Left lung (tissue), 4 donors: ENCODE measurements at regions not wholly inside any gene's neighbourhood (a gene's known extent, or its start where the extent isn't known, plus 50 kb on each side); places are given as distances from the start of the nearest gene placed in this dataset.

Experiments used
- ATAC-seq: fragments of 200-7000 bp; cut with Tn5 transposase; one replicate; pipeline ENCODE4 v1.9.1; 2020; ENCODE audit warnings: moderate library complexity
- DNase-seq, 4 donors: peaks; one replicate each; pipeline ENCODE4 v3.0.0-alpha.2; 2013 to 2020
- H3K27ac ChIP-seq, 2 donors: fragments of 200-600 bp; sonication (generic) in 1 of 2; one replicate each; pipeline versions ENCODE4 v1.5.0 to v1.8.0; 2020 to 2021
- H3K27me3 ChIP-seq, 2 donors: fragments of 200-600 bp; sonication (generic) in 1 of 2; one replicate each; pipeline versions ENCODE4 v1.5.0 to v1.8.0; 2020 to 2021
- H3K36me3 ChIP-seq, 2 donors: fragments of 200-600 bp; sonication (generic) in 1 of 2; one replicate each; pipeline versions ENCODE4 v1.5.0 to v1.8.0; 2020 to 2021
- H3K4me1 ChIP-seq, 2 donors: fragments of 200-600 bp; one replicate each; pipeline ENCODE4 v1.8.0; 2021
- H3K4me3 ChIP-seq, 2 donors: fragments of 200-600 bp; sonication (generic) in 1 of 2; one replicate each; pipeline versions ENCODE4 v1.5.0 to v1.8.0; 2020 to 2021; ENCODE audit warnings: mild to moderate bottlenecking in 1 of 2
- H3K9me3 ChIP-seq, 2 donors: fragments of 200-600 bp; sonication (generic) in 1 of 2; one replicate each; pipeline versions ENCODE4 v1.5.0 to v1.8.0; 2020 to 2021
- intact Hi-C, 2 donors: fragments of 100-400 bp; cut with DNase I; formaldehyde crosslinking; loops; one replicate each; pipeline versions ENCODE4 v1.11.2 to v1.14.2; 2022
- TF ChIP-seq, protein P1 (sequence below), 2 donors: fragments of 200-600 bp; sonication (generic) in 1 of 2; IDR thresholded peaks; one replicate each; pipeline versions ENCODE4 v1.5.0 to v1.8.0; 2021; ENCODE audit warnings: antibody characterized with exemption in 2 of 2
- donor health status: DM: no; HTN: yes; CAD: no.
- donor health status: DM: no; HTN: no; CAD: no.

DNA sequence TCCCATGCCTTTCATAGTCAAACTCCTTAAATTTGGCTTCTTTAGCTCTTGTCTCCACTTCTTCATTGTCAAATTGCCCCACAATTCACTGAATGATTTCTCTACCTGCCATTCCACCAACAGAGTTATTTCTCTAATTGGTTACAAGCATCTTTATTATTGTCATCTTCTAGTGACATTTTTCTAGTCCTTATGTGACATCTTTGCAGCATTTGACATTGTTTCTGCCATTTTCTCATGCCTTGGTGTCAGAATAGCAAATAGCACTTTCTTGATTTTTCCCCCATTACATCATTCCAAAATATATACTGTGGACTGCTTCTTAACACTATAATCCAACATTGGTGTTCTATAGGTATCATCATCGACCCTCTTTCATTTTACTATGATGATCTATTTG, 137.7 kb upstream of the HDDC2 start:
- no peaks in the 10 kb centered on the region for H3K9me3 ChIP-seq
- DNase-seq (no peak), ATAC-seq (no peak)
- H3K4me3 ChIP-seq: no peak overlapping the region
- H3K4me1 ChIP-seq: no peaks in the 10 kb centered on the region
- H3K36me3 ChIP-seq: no peaks in the 10 kb centered on the region
- no peak overlapping the region for H3K27ac ChIP-seq
- intact Hi-C loops: no loop called here
- no peaks in the 10 kb centered on the region for H3K27me3 ChIP-seq
- TF ChIP-seq, protein P1, sequence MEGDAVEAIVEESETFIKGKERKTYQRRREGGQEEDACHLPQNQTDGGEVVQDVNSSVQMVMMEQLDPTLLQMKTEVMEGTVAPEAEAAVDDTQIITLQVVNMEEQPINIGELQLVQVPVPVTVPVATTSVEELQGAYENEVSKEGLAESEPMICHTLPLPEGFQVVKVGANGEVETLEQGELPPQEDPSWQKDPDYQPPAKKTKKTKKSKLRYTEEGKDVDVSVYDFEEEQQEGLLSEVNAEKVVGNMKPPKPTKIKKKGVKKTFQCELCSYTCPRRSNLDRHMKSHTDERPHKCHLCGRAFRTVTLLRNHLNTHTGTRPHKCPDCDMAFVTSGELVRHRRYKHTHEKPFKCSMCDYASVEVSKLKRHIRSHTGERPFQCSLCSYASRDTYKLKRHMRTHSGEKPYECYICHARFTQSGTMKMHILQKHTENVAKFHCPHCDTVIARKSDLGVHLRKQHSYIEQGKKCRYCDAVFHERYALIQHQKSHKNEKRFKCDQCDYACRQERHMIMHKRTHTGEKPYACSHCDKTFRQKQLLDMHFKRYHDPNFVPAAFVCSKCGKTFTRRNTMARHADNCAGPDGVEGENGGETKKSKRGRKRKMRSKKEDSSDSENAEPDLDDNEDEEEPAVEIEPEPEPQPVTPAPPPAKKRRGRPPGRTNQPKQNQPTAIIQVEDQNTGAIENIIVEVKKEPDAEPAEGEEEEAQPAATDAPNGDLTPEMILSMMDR (IDR thresholded peaks at IDR 0.05): no peak

DNA sequence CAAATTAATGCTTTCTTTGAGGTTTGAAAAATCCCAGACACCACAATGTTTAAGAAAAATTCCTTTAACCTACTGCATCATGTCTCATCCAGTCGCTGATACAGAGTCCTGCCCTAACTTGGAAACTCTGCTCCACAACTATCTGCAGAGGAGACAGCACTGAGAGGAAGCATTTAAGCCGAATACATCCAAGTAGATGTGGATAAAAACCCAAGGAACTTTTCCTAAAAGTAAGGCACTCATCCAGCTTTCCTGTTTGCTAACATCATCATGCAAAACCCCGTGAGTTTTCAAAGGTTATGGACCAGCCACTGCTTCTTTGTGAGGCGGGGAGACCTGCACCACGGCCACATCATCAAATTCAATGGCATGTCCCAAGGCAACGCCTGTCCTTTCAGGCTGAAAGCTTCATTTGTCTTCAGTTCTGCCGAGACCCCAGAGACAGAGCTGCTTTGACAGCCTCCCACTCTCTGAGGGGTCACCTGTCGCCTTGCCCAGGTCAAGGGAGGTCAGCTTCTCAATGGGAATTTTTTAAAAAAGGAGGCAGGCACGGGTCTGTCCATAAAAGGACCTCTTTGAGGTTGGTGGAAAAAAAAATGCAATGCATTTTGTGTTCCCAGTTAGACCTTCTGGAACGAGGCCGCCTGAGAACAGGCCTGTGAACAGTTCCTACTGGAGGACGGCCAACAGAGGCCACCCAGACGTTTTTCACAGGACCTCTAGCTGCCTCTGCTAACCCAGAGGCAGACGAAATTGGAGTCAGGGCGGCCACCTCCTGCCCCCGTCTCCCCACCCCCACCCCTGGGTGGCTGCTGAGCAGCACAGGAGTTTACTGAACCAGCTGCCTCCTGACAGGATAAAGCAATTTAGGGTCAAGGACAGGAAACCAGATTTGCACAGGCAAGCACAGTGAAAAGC, 142.5 kb upstream of the HDDC2 start:
- ATAC-seq: no peak
- H3K9me3 ChIP-seq: no peaks in the 10 kb centered on the region
- no peak overlapping the region for H3K27ac ChIP-seq
- DNase-seq: peak in 3 of 4 donors; percentile 12 to 48 (median 35)
- no peaks in the 10 kb centered on the region for H3K27me3 ChIP-seq
- H3K4me1 ChIP-seq: no peaks in the 10 kb centered on the region
- no peaks in the 10 kb centered on the region for H3K36me3 ChIP-seq
- TF ChIP-seq, protein P1 (IDR thresholded peaks at IDR 0.05): no peak
- no peak overlapping the region for H3K4me3 ChIP-seq
- intact Hi-C loops: no loop called here

DNA sequence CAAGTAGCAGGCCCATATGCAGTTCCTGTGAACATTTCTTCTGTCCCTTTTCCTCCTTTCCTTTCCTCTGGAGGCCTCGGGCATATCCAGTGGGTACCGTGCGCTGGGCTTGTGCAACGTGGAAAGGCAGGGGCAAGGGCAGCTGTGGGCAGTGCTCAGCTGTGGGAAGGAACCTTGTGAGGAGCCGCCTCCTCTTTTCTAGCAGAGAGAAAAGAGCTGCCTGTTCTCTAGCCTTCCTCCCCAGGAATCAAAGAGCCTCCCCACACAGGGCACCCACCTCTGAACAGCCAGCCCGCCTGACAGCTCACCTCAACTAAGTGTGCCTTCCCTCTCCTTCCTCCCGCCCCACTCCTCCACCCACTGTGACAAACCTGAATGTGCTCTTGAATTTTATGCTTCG, 143.3 kb upstream of the HDDC2 start:
- ATAC-seq (no peak), DNase-seq (no peak)
- intact Hi-C loops: no loop called here
- no peaks in the 10 kb centered on the region for H3K36me3 ChIP-seq
- H3K27me3 ChIP-seq: no peaks in the 10 kb centered on the region
- no peak overlapping the region for H3K4me3 ChIP-seq
- H3K4me1 ChIP-seq: no peaks in the 10 kb centered on the region
- no peak overlapping the region for H3K27ac ChIP-seq
- TF ChIP-seq, protein P1 (IDR thresholded peaks at IDR 0.05): no peak
- no peaks in the 10 kb centered on the region for H3K9me3 ChIP-seq

DNA sequence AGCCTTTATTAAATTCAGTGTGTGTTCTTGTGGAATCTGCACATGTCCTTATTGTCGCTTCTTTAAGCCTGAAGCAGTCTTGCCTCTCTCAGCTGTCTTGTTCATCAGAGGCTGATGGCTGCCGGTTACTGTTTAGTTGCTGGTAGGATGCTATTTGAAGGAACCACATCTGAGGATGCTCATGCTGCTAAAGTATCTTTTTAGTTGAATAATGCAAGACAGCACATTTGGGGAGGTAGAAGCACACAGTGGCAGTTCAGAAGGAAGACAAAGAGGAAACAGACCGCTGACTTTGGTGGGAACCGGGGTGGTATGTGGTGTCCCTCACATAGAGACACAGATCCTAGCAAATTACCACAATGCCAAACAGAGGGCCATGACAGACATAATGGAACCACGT, 144.2 kb upstream of the HDDC2 start:
- Histone ChIP-seq H3K27me3 (no peaks in the 10 kb centered on the region), H3K27ac (no peak overlapping the region), H3K36me3 (no peaks in the 10 kb centered on the region), H3K4me3 (no peak overlapping the region), H3K9me3 (no peaks in the 10 kb centered on the region), H3K4me1 (no peaks in the 10 kb centered on the region)
- TF ChIP-seq, protein P1 (IDR thresholded peaks at IDR 0.05): no peak
- ATAC-seq (no peak), DNase-seq (no peak)
- intact Hi-C loops: no loop called here

DNA sequence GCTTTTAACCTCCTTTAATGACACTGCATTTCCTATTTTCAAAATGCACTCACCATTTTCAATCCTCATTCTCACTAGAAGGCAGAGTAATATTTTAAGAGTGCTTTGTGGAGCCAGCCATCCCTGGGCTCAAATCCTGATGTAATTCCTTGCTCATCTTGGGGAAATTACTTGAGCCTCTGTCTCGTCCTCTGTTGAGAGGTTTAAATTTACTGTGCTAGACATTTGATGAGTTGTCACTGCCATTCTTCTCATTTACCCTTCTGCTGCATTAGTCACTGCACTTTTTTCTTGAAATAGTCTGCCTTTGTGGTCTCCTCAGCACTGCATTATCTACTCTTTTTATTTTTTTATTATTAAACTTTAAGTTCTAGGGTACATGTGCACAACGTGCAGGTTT, 150.0 kb upstream of the HDDC2 start:
- Histone ChIP-seq H3K4me1 (no peaks in the 10 kb centered on the region), H3K27ac (no peak overlapping the region), H3K9me3 (peaks cover 0 to 23% of the 10 kb centered on the region in 2 donors), H3K36me3 (no peaks in the 10 kb centered on the region), H3K27me3 (no peaks in the 10 kb centered on the region), H3K4me3 (no peak overlapping the region)
- no peak for DNase-seq
- no peak for ATAC-seq
- intact Hi-C loops: no loop called here
- TF ChIP-seq, protein P1 (IDR thresholded peaks at IDR 0.05): no peak
